ENCODE measurements at regions not wholly inside any gene's neighbourhood (a gene's known extent, or its start where the extent isn't known, plus 50 kb on each side); places are given as distances from the start of the nearest gene placed in this dataset.

DNA sequence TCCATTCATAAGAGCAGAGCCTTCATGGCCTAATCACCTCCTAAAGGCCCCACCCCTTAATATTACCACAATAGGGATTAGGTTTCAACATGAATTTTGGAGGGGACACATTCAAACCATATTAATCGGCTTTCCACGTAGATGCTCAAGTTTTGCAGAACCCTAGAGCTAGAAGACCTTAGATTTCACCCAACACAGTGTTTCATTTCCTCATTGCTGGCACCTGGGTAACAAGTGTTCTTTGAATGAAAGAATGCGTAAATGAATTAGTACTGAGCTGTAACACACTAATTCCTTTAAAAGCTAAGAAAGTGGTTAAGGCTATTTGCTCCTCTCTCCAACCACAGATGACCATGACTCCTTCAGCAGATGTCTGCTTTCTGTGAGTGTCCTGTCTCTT is 252.5 kb downstream of the SMAD2 start:
- TF ChIP-seq, protein P1, sequence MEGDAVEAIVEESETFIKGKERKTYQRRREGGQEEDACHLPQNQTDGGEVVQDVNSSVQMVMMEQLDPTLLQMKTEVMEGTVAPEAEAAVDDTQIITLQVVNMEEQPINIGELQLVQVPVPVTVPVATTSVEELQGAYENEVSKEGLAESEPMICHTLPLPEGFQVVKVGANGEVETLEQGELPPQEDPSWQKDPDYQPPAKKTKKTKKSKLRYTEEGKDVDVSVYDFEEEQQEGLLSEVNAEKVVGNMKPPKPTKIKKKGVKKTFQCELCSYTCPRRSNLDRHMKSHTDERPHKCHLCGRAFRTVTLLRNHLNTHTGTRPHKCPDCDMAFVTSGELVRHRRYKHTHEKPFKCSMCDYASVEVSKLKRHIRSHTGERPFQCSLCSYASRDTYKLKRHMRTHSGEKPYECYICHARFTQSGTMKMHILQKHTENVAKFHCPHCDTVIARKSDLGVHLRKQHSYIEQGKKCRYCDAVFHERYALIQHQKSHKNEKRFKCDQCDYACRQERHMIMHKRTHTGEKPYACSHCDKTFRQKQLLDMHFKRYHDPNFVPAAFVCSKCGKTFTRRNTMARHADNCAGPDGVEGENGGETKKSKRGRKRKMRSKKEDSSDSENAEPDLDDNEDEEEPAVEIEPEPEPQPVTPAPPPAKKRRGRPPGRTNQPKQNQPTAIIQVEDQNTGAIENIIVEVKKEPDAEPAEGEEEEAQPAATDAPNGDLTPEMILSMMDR (conservative IDR thresholded peaks at IDR 0.05 in 1 of 2, IDR thresholded peaks at IDR 0.05 in 1 of 2; ENCODE audit: extremely low read depth in 1 of 2, insufficient read depth in 1 of 2, low read depth in 1 of 2, low read length in 2 of 2) = no peak
- no peak for TF ChIP-seq EZH2 (IDR thresholded peaks at IDR 0.05; ENCODE audit: borderline replicate concordance, low read length)
